ENCODE measurements at regions not wholly inside any gene's neighbourhood (a gene's known extent, or its start where the extent isn't known, plus 50 kb on each side); places are given as distances from the start of the nearest gene placed in this dataset.

DNA sequence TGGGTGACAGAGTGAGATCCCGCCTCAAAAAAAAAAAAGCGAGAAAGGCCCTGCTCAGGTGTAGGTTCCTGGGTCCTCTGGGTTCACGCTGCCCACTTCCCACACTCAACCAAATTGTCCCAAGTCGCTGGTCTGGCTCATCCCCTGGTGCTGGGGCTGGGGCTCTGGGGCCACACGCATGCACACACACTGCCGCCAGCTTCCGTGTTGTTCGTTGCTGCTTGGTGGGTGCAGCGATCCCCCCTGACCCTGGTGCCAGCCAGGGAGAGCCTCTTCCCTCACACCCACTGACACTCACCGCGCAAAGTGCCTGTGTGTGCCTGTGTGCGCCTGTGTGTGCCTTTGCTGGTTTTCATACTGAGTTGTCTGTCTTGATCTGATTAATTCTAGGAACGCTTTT is 124.1 kb upstream of the NKX1-1 start:
- ChIA-PET CTCF (no interaction called here), POLR2A (no interaction called here)
- intact Hi-C loops (cut with micrococcal nuclease): no loop called here
- Mint-ChIP-seq H3K36me3 (ENCODE audit: low read depth) (no peaks in the 10 kb centered on the region), H3K27me3 (peaks cover 14% of the 10 kb centered on the region), H3K27ac (no peak overlapping the region), H3K4me1 (ENCODE audit: low read depth) (no peaks in the 10 kb centered on the region), H3K4me3 (no peak overlapping the region), H3K9me3 (no peaks in the 10 kb centered on the region)
- TF ChIP-seq CTCF (IDR thresholded peaks at IDR 0.05): no peak
- ATAC-seq (no peak), DNase-seq (no peak)

DNA sequence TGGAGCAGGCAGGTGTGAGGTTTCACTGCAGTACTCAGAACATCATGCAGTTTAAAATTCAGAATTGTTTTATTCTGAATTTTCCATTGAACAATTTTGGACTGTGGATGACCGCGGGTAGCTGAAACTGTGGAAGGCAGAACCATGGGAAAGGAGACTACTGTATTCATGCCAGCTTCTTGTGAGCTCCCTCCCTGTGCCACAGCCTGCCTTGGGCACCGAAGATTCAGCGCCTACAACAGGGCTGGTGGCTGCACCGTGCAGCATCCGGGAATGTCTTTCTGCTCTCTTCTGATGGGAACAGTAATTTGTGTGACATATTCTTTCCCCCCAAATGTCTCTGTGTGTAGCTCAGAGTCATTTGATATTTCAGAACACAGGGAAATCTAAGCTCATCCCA is 118.5 kb upstream of the NKX1-1 start:
- intact Hi-C loops (cut with micrococcal nuclease): no loop called here
- DNase-seq (no peak), ATAC-seq (no peak)
- Mint-ChIP-seq H3K9me3 (no peaks in the 10 kb centered on the region), H3K36me3 (ENCODE audit: low read depth) (no peaks in the 10 kb centered on the region), H3K4me3 (no peak overlapping the region), H3K27me3 (peaks cover 9% of the 10 kb centered on the region), H3K4me1 (ENCODE audit: low read depth) (no peaks in the 10 kb centered on the region), H3K27ac (no peak overlapping the region)
- TF ChIP-seq CTCF (IDR thresholded peaks at IDR 0.05): no peak
- ChIA-PET CTCF (interaction anchor here (1.2 kb wide), 1 partner anchor 24 kb away, joined by 4 read pairs; no protein-coding TSS in a partner anchor), POLR2A (no interaction called here)

GRCh38 chr4:1523907-1524636 is 117.8 kb upstream of the NKX1-1 start:
- intact Hi-C loops (cut with micrococcal nuclease): no loop called here
- Mint-ChIP-seq H3K27me3 (peaks cover 11% of the 10 kb centered on the region), H3K4me1 (ENCODE audit: low read depth) (no peaks in the 10 kb centered on the region), H3K9me3 (no peaks in the 10 kb centered on the region), H3K27ac (no peak overlapping the region), H3K36me3 (ENCODE audit: low read depth) (no peaks in the 10 kb centered on the region), H3K4me3 (no peak overlapping the region)
- DNase-seq (no peak), ATAC-seq (no peak)
- ChIA-PET CTCF (interaction anchor here (1.2 kb wide), 1 partner anchor 25 kb away, joined by 4 read pairs; no protein-coding TSS in a partner anchor), POLR2A (no interaction called here)
- no peak for TF ChIP-seq CTCF (IDR thresholded peaks at IDR 0.05)

DNA sequence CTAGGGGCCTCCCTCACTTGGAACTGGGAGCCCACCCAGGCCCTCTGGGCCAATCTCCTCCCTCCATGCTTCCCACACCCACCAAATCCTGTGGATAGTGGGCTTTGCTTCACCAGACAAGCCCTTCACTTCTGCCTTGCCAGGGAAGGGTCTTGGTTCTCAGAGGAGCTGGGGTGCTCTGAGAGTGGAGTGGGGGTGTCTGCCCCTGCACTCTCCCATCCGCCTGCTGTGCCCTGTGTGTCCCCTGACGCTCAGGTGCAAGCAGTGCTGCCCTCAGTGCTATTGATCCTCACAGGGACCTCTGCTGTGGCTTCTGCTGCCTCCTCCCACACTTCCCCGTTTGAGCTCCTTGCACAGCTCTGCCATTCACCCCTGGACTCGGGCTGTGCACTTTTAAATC is 117.3 kb upstream of the NKX1-1 start:
- Mint-ChIP-seq H3K9me3 (no peaks in the 10 kb centered on the region), H3K4me3 (no peak overlapping the region), H3K27ac (no peak overlapping the region), H3K4me1 (ENCODE audit: low read depth) (no peaks in the 10 kb centered on the region), H3K36me3 (ENCODE audit: low read depth) (no peaks in the 10 kb centered on the region), H3K27me3 (peaks cover 11% of the 10 kb centered on the region)
- no peak for DNase-seq
- no peak for TF ChIP-seq CTCF (IDR thresholded peaks at IDR 0.05)
- ATAC-seq: no peak
- CTCF ChIA-PET: no interaction called here
- POLR2A ChIA-PET: no interaction called here
- intact Hi-C loops (cut with micrococcal nuclease): no loop called here

DNA sequence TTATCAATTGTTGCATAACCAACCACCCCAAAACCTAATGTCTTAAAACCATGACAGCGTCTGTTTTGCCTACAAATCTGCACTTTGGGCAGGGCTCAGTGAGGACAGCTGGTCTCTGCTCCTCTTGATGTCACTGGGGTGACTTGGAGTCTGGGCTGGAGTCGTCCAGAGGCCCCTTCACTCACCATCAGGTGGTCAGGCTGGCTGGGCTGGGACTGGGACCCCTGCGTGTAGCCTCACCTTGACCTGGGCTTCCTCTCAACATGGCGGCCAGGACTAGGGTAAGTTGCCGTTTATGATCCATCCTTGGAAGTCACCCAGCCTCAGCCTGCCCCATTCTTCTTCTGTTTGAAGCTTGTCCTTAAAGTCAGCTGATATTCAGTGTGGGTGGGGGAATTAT is 116.8 kb upstream of the NKX1-1 start:
- no peak for ATAC-seq
- intact Hi-C loops (cut with micrococcal nuclease): no loop called here
- Mint-ChIP-seq H3K9me3 (no peaks in the 10 kb centered on the region), H3K36me3 (ENCODE audit: low read depth) (no peaks in the 10 kb centered on the region), H3K27ac (no peak overlapping the region), H3K4me1 (ENCODE audit: low read depth) (no peaks in the 10 kb centered on the region), H3K27me3 (peaks cover 11% of the 10 kb centered on the region), H3K4me3 (no peak overlapping the region)
- ChIA-PET POLR2A (no interaction called here), CTCF (no interaction called here)
- DNase-seq: no peak
- no peak for TF ChIP-seq CTCF (IDR thresholded peaks at IDR 0.05)

All from activated CD8-positive, alpha-beta T cell treated with anti-CD3 and anti-CD28 coated beads for 36 hours (primary cell).